ENCODE measurements at regions not wholly inside any gene's neighbourhood (a gene's known extent, or its start where the extent isn't known, plus 50 kb on each side); places are given as distances from the start of the nearest gene placed in this dataset.

DNA sequence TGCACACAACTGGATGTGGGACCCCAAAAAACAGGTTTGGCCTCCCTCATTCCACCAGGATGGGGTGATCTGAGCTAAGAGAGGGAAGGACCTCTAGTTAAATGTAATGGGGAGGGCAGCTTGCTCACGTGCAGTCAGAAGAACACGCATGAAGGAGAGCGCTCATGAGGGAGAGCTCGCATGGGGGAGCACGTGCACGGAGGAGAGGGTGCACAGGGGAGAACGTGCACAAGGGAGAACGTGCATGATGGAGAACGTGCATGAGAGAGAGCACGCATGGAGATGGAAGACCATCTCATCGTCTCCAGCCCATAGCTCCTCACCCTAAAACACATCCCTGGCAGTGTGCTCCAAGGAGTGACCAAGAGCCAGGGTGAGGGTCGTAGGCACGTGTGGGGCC, 141.2 kb downstream of the RBFOX3 start:
- Mint-ChIP-seq H3K27ac (peak overlapping the region in 1 of 3 donors; percentile 72), H3K4me1 (no peaks in the 10 kb centered on the region), H3K9me3 (peaks cover 0 to 2% (median 0%) of the 10 kb centered on the region in 7 donors), H3K27me3 (peaks cover 5% of the 10 kb centered on the region), H3K36me3 (no peaks in the 10 kb centered on the region), H3K4me3 (no peak overlapping the region)
- ATAC-seq (ENCODE audit: low read depth in 2 of 2) (no peak), DNase-seq (no peak)
- H3K27ac ChIP-seq (ENCODE audit: insufficient read depth, low read length, poor library complexity, severe bottlenecking) = no peak overlapping the region
- H3K36me3 ChIP-seq (ENCODE audit: control insufficient read depth, insufficient read depth, low read length) = no peaks in the 10 kb centered on the region
- H3K4me3 ChIP-seq (ENCODE audit: low read depth, low read length) = no peak overlapping the region
- H3K27me3 ChIP-seq (ENCODE audit: control insufficient read depth, insufficient read depth, low read length) = no peaks in the 10 kb centered on the region
- no peaks in the 10 kb centered on the region for H3K4me1 ChIP-seq (ENCODE audit: control insufficient read depth, insufficient read depth, low read length, poor library complexity, severe bottlenecking)
- H3K9me3 ChIP-seq (ENCODE audit: control insufficient read depth in 2 of 2, low read length in 2 of 2) = no peaks in the 10 kb centered on the region

DNA sequence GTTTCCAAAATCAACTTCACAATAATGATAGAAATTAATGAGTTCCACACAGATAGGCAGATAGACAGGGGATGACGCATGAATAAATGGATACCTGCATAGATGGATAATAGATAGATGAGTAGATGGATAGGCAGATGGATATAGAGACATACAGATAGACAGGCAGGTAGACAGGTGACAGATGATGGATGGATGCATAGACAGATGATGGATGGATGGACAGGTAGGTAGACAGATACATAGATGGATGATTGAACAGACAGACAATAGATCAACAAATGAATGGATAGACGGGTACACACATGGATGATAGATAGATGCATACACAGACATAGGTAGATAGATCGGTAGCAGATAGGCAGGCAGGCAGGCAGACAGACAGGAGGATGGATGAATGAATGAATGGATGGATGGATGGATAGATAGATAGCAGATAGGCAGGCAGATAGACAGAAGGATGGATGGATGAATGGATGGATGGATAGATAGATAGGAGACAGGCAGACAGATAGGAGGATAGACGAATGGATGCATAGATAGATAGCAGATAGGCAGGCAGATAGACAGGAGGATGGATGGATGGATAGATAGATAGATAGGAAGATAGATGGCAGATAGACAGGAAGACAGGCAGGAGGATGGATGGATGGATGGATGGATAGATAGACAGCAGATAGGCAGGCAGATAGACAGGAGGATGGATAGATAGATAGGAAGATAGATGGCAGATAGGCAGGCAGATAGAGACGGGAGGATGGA, 142.5 kb downstream of the RBFOX3 start:
- no peaks in the 10 kb centered on the region for H3K4me1 Mint-ChIP-seq
- no peak overlapping the region for H3K27ac Mint-ChIP-seq
- H3K4me1 ChIP-seq (ENCODE audit: control insufficient read depth, insufficient read depth, low read length, poor library complexity, severe bottlenecking) = no peaks in the 10 kb centered on the region

DNA sequence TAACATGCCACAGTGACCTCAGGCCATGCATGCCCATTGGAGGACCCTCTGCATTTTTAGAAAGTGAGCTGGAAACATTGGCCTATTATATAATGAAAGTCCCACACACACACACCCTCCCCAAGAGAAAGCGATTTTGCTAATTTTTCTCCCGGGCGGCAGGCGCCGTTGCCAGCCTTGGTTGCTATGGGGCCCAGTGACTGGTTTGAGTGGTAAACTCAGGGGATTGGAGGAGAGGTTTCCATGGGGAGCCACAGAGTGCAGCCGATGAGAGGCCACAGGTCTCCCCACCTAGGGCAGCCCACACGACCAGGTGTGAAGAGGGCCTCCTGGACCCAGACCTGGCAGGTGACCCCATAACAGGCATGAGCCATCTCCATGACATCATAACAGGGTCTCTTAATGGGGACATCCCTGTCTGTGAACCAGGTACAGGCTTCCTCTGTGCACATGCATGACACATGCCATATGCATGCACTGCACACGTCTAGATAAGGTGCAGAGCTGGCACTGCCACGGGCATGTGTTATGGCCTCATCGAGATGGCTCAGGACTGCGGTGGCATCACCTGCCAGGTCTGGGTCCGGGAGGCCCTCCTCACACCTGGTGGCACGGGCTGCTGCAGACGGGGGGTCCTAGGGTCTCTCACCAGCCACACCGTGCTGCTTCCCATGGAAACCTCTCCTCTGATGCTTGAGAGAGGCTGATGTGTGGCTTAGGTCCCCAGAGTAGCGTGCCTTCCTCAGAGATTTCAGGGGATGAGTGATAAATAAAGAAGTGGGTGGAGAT, 144.1 kb downstream of the RBFOX3 start:
- H3K4me1 Mint-ChIP-seq = no peaks in the 10 kb centered on the region
- DNase-seq (no peak), ATAC-seq (ENCODE audit: low read depth in 2 of 2) (no peak)
- H3K27ac Mint-ChIP-seq = no peak overlapping the region
- Histone ChIP-seq H3K4me1 (ENCODE audit: control insufficient read depth, insufficient read depth, low read length, poor library complexity, severe bottlenecking) (no peaks in the 10 kb centered on the region), H3K27ac (ENCODE audit: insufficient read depth, low read length, poor library complexity, severe bottlenecking) (no peak overlapping the region), H3K4me3 (ENCODE audit: low read depth, low read length) (no peak overlapping the region), H3K36me3 (ENCODE audit: control insufficient read depth, insufficient read depth, low read length) (no peaks in the 10 kb centered on the region), H3K27me3 (ENCODE audit: control insufficient read depth, insufficient read depth, low read length) (no peaks in the 10 kb centered on the region), H3K9me3 (ENCODE audit: control insufficient read depth in 2 of 2, low read length in 2 of 2) (no peaks in the 10 kb centered on the region)
- H3K9me3 Mint-ChIP-seq = peaks cover 0 to 2% (median 0%) of the 10 kb centered on the region in 7 donors
- H3K4me3 Mint-ChIP-seq = no peak overlapping the region
- no peaks in the 10 kb centered on the region for H3K27me3 Mint-ChIP-seq
- H3K36me3 Mint-ChIP-seq = no peaks in the 10 kb centered on the region

More for the DNA sequence above, 142.5 kb downstream of the RBFOX3 start:
- H3K4me3 Mint-ChIP-seq = no peak overlapping the region
- ATAC-seq (ENCODE audit: low read depth in 2 of 2) (no peak), DNase-seq (no peak)
- Histone ChIP-seq H3K27ac (ENCODE audit: insufficient read depth, low read length, poor library complexity, severe bottlenecking) (no peak overlapping the region), H3K36me3 (ENCODE audit: control insufficient read depth, insufficient read depth, low read length) (no peaks in the 10 kb centered on the region), H3K27me3 (ENCODE audit: control insufficient read depth, insufficient read depth, low read length) (no peaks in the 10 kb centered on the region), H3K9me3 (ENCODE audit: control insufficient read depth in 2 of 2, low read length in 2 of 2) (no peaks in the 10 kb centered on the region), H3K4me3 (ENCODE audit: low read depth, low read length) (no peak overlapping the region)
- H3K36me3 Mint-ChIP-seq = no peaks in the 10 kb centered on the region
- peaks cover 0 to 2% (median 0%) of the 10 kb centered on the region in 7 donors for H3K9me3 Mint-ChIP-seq
- peaks cover under 1% of the 10 kb centered on the region for H3K27me3 Mint-ChIP-seq

DNA sequence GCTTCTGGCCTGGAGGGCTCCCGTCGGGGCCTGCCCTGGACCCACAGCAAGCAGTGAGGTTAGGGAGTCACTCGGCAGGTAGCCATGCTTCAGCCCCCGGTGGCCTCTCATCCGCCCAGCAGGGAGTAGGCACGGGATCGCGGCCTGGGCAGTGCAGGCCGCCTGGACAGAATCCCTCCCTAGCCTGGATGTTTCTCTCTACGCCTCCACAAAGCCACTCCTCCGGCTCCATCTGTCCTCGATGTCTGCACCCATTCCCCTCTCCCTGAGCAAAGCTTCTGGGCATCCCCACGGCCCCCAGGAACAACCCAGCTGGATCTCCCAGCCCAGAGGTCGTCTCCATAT, 145.2 kb downstream of the RBFOX3 start:
- Mint-ChIP-seq H3K4me3 (no peak overlapping the region), H3K27me3 (no peaks in the 10 kb centered on the region), H3K36me3 (no peaks in the 10 kb centered on the region), H3K4me1 (no peaks in the 10 kb centered on the region), H3K9me3 (peaks cover 0 to 2% (median 0%) of the 10 kb centered on the region in 7 donors), H3K27ac (no peak overlapping the region)
- no peak for ATAC-seq (ENCODE audit: low read depth in 2 of 2)
- Histone ChIP-seq H3K4me1 (ENCODE audit: control insufficient read depth, insufficient read depth, low read length, poor library complexity, severe bottlenecking) (no peaks in the 10 kb centered on the region), H3K27ac (ENCODE audit: insufficient read depth, low read length, poor library complexity, severe bottlenecking) (no peak overlapping the region), H3K27me3 (ENCODE audit: control insufficient read depth, insufficient read depth, low read length) (no peaks in the 10 kb centered on the region), H3K36me3 (ENCODE audit: control insufficient read depth, insufficient read depth, low read length) (no peaks in the 10 kb centered on the region), H3K4me3 (ENCODE audit: low read depth, low read length) (no peak overlapping the region), H3K9me3 (ENCODE audit: control insufficient read depth in 2 of 2, low read length in 2 of 2) (no peaks in the 10 kb centered on the region)
- no peak for DNase-seq

DNA sequence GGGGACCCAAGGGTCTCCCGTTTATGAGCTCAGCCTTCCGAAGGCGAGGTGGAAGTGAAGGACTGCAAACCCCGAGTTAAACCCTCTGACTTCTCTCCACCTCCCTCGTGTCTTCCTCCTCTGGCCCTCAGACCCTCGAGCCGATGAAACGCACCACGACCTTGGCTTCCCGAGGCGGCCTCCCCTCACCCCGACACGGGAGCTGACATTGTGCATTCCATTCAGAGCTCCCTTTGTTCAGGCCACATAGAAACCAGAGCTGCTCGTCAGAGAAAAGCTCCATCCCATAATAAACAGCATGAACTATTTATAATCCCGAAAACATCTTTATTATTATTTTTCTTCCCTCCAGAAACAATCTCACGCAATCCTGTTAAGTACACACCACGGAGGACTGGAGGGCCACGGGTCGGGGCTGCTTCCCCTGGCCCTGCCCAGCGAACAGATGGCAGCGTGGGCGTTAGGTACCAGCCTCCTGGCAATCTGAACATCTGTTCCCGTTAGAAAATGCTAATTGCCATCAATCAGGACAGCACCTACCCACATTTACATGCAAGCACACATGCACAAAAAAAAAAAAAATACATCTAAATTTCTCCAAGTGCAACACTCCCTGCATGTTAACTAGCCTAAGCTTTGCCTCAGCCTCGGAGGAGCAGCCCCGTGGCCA, 145.7 kb downstream of the RBFOX3 start:
- Histone ChIP-seq H3K9me3 (ENCODE audit: control insufficient read depth in 2 of 2, low read length in 2 of 2) (no peaks in the 10 kb centered on the region), H3K27ac (ENCODE audit: insufficient read depth, low read length, poor library complexity, severe bottlenecking) (no peak overlapping the region), H3K27me3 (ENCODE audit: control insufficient read depth, insufficient read depth, low read length) (no peaks in the 10 kb centered on the region), H3K36me3 (ENCODE audit: control insufficient read depth, insufficient read depth, low read length) (no peaks in the 10 kb centered on the region), H3K4me1 (ENCODE audit: control insufficient read depth, insufficient read depth, low read length, poor library complexity, severe bottlenecking) (no peaks in the 10 kb centered on the region), H3K4me3 (ENCODE audit: low read depth, low read length) (no peak overlapping the region)
- no peaks in the 10 kb centered on the region for H3K4me1 Mint-ChIP-seq
- no peaks in the 10 kb centered on the region for H3K27me3 Mint-ChIP-seq
- H3K9me3 Mint-ChIP-seq = peaks cover 0 to 3% (median 0%) of the 10 kb centered on the region in 7 donors
- no peaks in the 10 kb centered on the region for H3K36me3 Mint-ChIP-seq
- no peak overlapping the region for H3K27ac Mint-ChIP-seq
- DNase-seq (no peak), ATAC-seq (ENCODE audit: low read depth in 2 of 2) (no peak)
- no peak overlapping the region for H3K4me3 Mint-ChIP-seq

DNA sequence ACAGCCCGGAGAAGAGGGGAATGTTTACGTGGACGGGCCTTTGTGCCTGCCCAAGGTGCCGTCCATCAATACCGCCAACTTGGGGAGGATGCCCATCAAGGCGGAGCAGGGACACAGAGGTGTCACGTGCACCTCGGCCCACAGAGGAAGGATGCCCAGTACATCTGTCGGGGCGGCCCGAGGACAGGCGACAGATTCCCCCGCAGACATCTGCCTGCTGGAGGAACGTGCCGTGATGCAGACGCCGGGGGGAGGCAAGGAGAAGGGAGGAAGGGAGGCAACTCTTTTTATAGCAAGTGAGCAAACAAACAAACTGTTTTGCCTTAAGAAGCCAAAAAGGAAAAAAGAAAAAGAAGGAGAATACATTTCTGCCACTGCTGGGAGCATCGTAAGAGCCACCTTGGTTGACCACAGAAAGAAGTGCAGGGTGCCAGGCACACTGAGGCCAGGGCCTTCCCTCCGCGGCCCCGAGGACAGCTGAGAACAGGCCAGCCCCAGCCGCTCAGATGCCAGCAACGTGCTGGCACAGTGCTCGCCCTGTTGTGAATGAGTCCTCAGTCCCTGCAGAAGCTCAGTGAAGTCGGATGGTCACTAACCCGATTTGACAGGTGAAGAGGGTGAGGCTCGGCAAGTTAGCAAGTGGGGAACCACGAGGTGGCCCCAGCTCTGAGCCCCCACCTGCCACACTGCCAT, 146.4 kb downstream of the RBFOX3 start:
- no peak overlapping the region for H3K4me3 Mint-ChIP-seq
- H3K36me3 Mint-ChIP-seq = no peaks in the 10 kb centered on the region
- H3K27ac ChIP-seq (ENCODE audit: insufficient read depth, low read length, poor library complexity, severe bottlenecking) = no peak overlapping the region
- DNase-seq (no peak), ATAC-seq (ENCODE audit: low read depth in 2 of 2) (no peak)
- H3K36me3 ChIP-seq (ENCODE audit: control insufficient read depth, insufficient read depth, low read length) = no peaks in the 10 kb centered on the region
- no peaks in the 10 kb centered on the region for H3K27me3 Mint-ChIP-seq
- H3K9me3 ChIP-seq (ENCODE audit: control insufficient read depth in 2 of 2, low read length in 2 of 2) = no peaks in the 10 kb centered on the region
- H3K4me3 ChIP-seq (ENCODE audit: low read depth, low read length) = no peak overlapping the region
- no peaks in the 10 kb centered on the region for H3K4me1 ChIP-seq (ENCODE audit: control insufficient read depth, insufficient read depth, low read length, poor library complexity, severe bottlenecking)
- no peak overlapping the region for H3K27ac Mint-ChIP-seq
- H3K27me3 ChIP-seq (ENCODE audit: control insufficient read depth, insufficient read depth, low read length) = no peaks in the 10 kb centered on the region
- no peaks in the 10 kb centered on the region for H3K4me1 Mint-ChIP-seq
- H3K9me3 Mint-ChIP-seq = peaks cover 0 to 3% (median 0%) of the 10 kb centered on the region in 7 donors

DNA sequence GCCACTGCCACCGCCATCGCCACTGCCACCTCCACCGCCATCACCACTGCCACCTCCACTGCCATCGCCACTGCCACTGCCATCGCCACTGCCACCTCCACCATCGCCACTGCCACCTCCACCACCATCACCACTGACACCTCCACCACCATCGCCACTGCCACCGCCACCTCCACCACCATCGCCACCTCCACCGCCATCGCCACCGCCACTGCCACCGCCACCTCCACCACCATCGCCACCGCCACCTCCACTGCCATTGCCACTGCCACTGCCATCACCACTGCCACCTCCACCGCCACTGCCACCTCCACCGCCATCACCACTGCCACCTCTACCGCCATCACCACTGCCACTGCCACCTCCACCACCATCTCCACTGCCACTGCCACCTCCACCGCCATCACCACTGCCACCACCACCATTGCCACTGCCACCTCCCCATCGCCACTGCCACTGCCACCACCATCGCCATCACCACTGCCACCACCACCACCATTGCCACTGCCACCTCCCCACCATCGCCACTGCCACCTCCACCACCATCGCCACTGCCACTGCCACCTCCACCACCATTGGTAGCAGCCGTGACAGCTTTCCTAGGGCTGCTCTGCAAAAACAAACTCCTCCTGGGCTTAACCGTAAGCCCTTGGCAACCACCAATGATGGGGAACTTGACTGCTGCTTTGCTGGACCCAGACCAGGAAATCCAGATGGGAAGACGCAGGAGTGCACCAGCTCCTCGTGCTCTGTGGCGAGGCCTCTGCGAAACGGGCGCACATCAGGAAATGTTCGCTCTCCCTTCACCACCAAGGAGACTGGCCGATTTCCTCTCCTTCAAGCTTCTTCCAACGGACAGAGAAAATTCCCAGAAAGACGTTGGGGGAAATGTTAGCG, 147.2 kb downstream of the RBFOX3 start:
- Histone ChIP-seq H3K9me3 (ENCODE audit: control insufficient read depth in 2 of 2, low read length in 2 of 2) (no peaks in the 10 kb centered on the region), H3K36me3 (ENCODE audit: control insufficient read depth, insufficient read depth, low read length) (no peaks in the 10 kb centered on the region), H3K27me3 (ENCODE audit: control insufficient read depth, insufficient read depth, low read length) (no peaks in the 10 kb centered on the region), H3K4me3 (ENCODE audit: low read depth, low read length) (no peak overlapping the region), H3K27ac (ENCODE audit: insufficient read depth, low read length, poor library complexity, severe bottlenecking) (no peak overlapping the region), H3K4me1 (ENCODE audit: control insufficient read depth, insufficient read depth, low read length, poor library complexity, severe bottlenecking) (no peaks in the 10 kb centered on the region)
- Mint-ChIP-seq H3K27ac (no peak overlapping the region), H3K4me3 (no peak overlapping the region), H3K36me3 (no peaks in the 10 kb centered on the region), H3K9me3 (peaks cover 0 to 3% (median 0%) of the 10 kb centered on the region in 7 donors), H3K27me3 (no peaks in the 10 kb centered on the region), H3K4me1 (no peaks in the 10 kb centered on the region)
- no peak for ATAC-seq (ENCODE audit: low read depth in 2 of 2)
- no peak for DNase-seq

Data from CD4-positive, CD25-positive, alpha-beta regulatory T cell (primary cell).